ENCODE measurements at regions not wholly inside any gene's neighbourhood (a gene's known extent, or its start where the extent isn't known, plus 50 kb on each side); places are given as distances from the start of the nearest gene placed in this dataset.

- Histone ChIP-seq H3K4me1 (ENCODE audit: low read length) (no peaks in the 10 kb centered on the region), H3K4me3 (ENCODE audit: low read length) (no peak overlapping the region), H3K36me3 (replicated peaks; ENCODE audit: insufficient read depth, low read length) (no peaks in the 10 kb centered on the region), H3K9me2 (replicated peaks; ENCODE audit: insufficient read depth, low read length) (no peaks in the 10 kb centered on the region), H3K9ac (ENCODE audit: low read length) (no peak overlapping the region), H3K27ac (ENCODE audit: low read length) (no peak overlapping the region), H2AFZ (ENCODE audit: low read length) (no peak overlapping the region), H3K4me2 (ENCODE audit: low read depth, low read length) (no peak overlapping the region), H3F3A (ENCODE audit: insufficient read depth, low read length) (no peaks in the 10 kb centered on the region), H3K9me3 (replicated peaks; ENCODE audit: insufficient read depth, low read length) (no peaks in the 10 kb centered on the region), H3K27me3 (replicated peaks; ENCODE audit: insufficient read depth, low read length) (no peaks in the 10 kb centered on the region), H3K79me2 (ENCODE audit: low read length) (no peaks in the 10 kb centered on the region), H4K20me1 (ENCODE audit: insufficient read depth, low read length) (no peaks in the 10 kb centered on the region)
- DNase-seq = no peak
- TF ChIP-seq CTCF (IDR thresholded peaks at IDR 0.05; ENCODE audit: low read length) = no peak
- TF ChIP-seq EZH2 (optimal IDR thresholded peaks at IDR 0.05; ENCODE audit: low read depth, low read length) = no peak
- TF ChIP-seq EZH2phosphoT487 (IDR thresholded peaks at IDR 0.05; ENCODE audit: low read length) = no peak
Observed at GRCh38 chr3:83882701-83883100, 1076.1 kb upstream of the CADM2 start.

GRCh38 chr3:83890039-83890762, 1068.6 kb upstream of the CADM2 start:
- Histone ChIP-seq H3K9me3 (replicated peaks; ENCODE audit: insufficient read depth, low read length) (no peaks in the 10 kb centered on the region), H3K79me2 (ENCODE audit: low read length) (no peaks in the 10 kb centered on the region), H3K4me2 (ENCODE audit: low read depth, low read length) (no peak overlapping the region), H3K27ac (ENCODE audit: low read length) (no peak overlapping the region), H3K4me1 (ENCODE audit: low read length) (no peaks in the 10 kb centered on the region), H3F3A (ENCODE audit: insufficient read depth, low read length) (no peaks in the 10 kb centered on the region), H3K36me3 (replicated peaks; ENCODE audit: insufficient read depth, low read length) (no peaks in the 10 kb centered on the region), H3K9ac (ENCODE audit: low read length) (no peak overlapping the region), H3K27me3 (replicated peaks; ENCODE audit: insufficient read depth, low read length) (no peaks in the 10 kb centered on the region), H2AFZ (ENCODE audit: low read length) (no peak overlapping the region), H3K9me2 (replicated peaks; ENCODE audit: insufficient read depth, low read length) (no peaks in the 10 kb centered on the region), H3K4me3 (ENCODE audit: low read length) (no peak overlapping the region), H4K20me1 (ENCODE audit: insufficient read depth, low read length) (no peaks in the 10 kb centered on the region)
- TF ChIP-seq EZH2 (optimal IDR thresholded peaks at IDR 0.05; ENCODE audit: low read depth, low read length) (no peak), EZH2phosphoT487 (IDR thresholded peaks at IDR 0.05; ENCODE audit: low read length) (no peak), CTCF (IDR thresholded peaks at IDR 0.05; ENCODE audit: low read length) (no peak)
- no peak for DNase-seq

- Histone ChIP-seq H3K9ac (ENCODE audit: low read length) (no peak overlapping the region), H3K27ac (ENCODE audit: low read length) (no peak overlapping the region), H3K79me2 (ENCODE audit: low read length) (no peaks in the 10 kb centered on the region), H3K36me3 (replicated peaks; ENCODE audit: insufficient read depth, low read length) (no peaks in the 10 kb centered on the region), H3K9me3 (replicated peaks; ENCODE audit: insufficient read depth, low read length) (no peaks in the 10 kb centered on the region), H3F3A (ENCODE audit: insufficient read depth, low read length) (no peaks in the 10 kb centered on the region), H3K4me3 (ENCODE audit: low read length) (no peak overlapping the region), H4K20me1 (ENCODE audit: insufficient read depth, low read length) (no peaks in the 10 kb centered on the region), H3K4me2 (ENCODE audit: low read depth, low read length) (no peak overlapping the region), H3K27me3 (replicated peaks; ENCODE audit: insufficient read depth, low read length) (no peaks in the 10 kb centered on the region), H3K4me1 (ENCODE audit: low read length) (no peaks in the 10 kb centered on the region), H3K9me2 (replicated peaks; ENCODE audit: insufficient read depth, low read length) (no peaks in the 10 kb centered on the region), H2AFZ (ENCODE audit: low read length) (no peak overlapping the region)
- no peak for DNase-seq
- no peak for TF ChIP-seq EZH2phosphoT487 (IDR thresholded peaks at IDR 0.05; ENCODE audit: low read length)
- TF ChIP-seq EZH2 (optimal IDR thresholded peaks at IDR 0.05; ENCODE audit: low read depth, low read length) = no peak
- TF ChIP-seq CTCF (IDR thresholded peaks at IDR 0.05; ENCODE audit: low read length) = no peak
Observed at GRCh38 chr3:83890763-83891135, 1068.0 kb upstream of the CADM2 start.
